HepG2 (cell line): ENCODE measurements at regions not wholly inside any gene's neighbourhood (a gene's known extent, or its start where the extent isn't known, plus 50 kb on each side); places are given as distances from the start of the nearest gene placed in this dataset.

Source experiments
- ATF7-NPFF ChIP-seq: sonication (generic); formaldehyde crosslinking; IDR thresholded peaks from 2 replicates; pipeline ENCODE4 v1.8.1; 2023; ENCODE audit warnings: mild to moderate bottlenecking, low read depth, missing genetic modification reagents, moderate library complexity
- ATRX ChIP-seq: sonication (generic); formaldehyde crosslinking; IDR thresholded peaks from 2 replicates; pipeline ENCODE4 v1.4.0; 2020; ENCODE audit warnings: missing genetic modification reagents, borderline replicate concordance
- ETV6 ChIP-seq: sonication (generic); formaldehyde crosslinking; conservative IDR thresholded peaks from 2 replicates; pipeline ENCODE4 v1.4.0; 2020; ENCODE audit warnings: missing genetic modification reagents
- FOXJ3 ChIP-seq: sonication (generic); formaldehyde crosslinking; IDR thresholded peaks from 2 replicates; pipeline ENCODE4 v1.4.0; 2020; ENCODE audit warnings: missing genetic modification reagents, mild to moderate bottlenecking, borderline replicate concordance
- KDM3A ChIP-seq: IDR thresholded peaks from 2 replicates; pipeline ENCODE4 v1.6.1; 2018; ENCODE audit warnings: low read depth, missing compliant biosample characterization
- PLRG1 ChIP-seq: fragments of 450-650 bp; conservative IDR thresholded peaks from 2 replicates; pipeline ENCODE4 v1.6.1; 2016
- RXRA ChIP-seq: sonication (generic); formaldehyde crosslinking; IDR thresholded peaks from 2 replicates; pipeline ENCODE4 v1.5.1; 2020; ENCODE audit warnings: missing genetic modification reagents
- SP2 ChIP-seq: sonication (generic); formaldehyde crosslinking; IDR thresholded peaks from 2 replicates; pipeline ENCODE4 v1.5.1; 2020; ENCODE audit warnings: mild to moderate bottlenecking, missing genetic modification reagents
- TARDBP ChIP-seq: sonication (generic); formaldehyde crosslinking; IDR thresholded peaks from 2 replicates; pipeline ENCODE4 v1.8.0; 2022; ENCODE audit warnings: mild to moderate bottlenecking, missing genetic modification reagents
- ZEB1 ChIP-seq: IDR thresholded peaks from 2 replicates; pipeline ENCODE4 v1.6.1; 2012; ENCODE audit warnings: mild to moderate bottlenecking, low read depth, inconsistent platforms; ENCODE audit not compliant: insufficient replicate concordance
- ZNF430 ChIP-seq: sonication (generic); formaldehyde crosslinking; IDR thresholded peaks from 2 replicates; pipeline ENCODE4 v1.9.0; 2021; ENCODE audit warnings: mild to moderate bottlenecking, missing genetic modification reagents
- ZNF569 ChIP-seq: sonication (generic); formaldehyde crosslinking; IDR thresholded peaks from 2 replicates; pipeline ENCODE4 v1.5.0; 2020; ENCODE audit warnings: mild to moderate bottlenecking, missing genetic modification reagents, moderate library complexity, borderline replicate concordance
- ZNF775 ChIP-seq: sonication (generic); formaldehyde crosslinking; IDR thresholded peaks from 2 replicates; pipeline ENCODE4 v1.4.0; 2020; ENCODE audit warnings: missing genetic modification reagents, mild to moderate bottlenecking, moderate library complexity, borderline replicate concordance
- ZSCAN12 ChIP-seq: sonication (generic); formaldehyde crosslinking; IDR thresholded peaks from 2 replicates; pipeline ENCODE4 v1.9.0; 2021; ENCODE audit warnings: mild to moderate bottlenecking, missing genetic modification reagents
- TF ChIP-seq, protein P1 (sequence below): conservative IDR thresholded peaks from 2 replicates; pipeline ENCODE4 v1.6.1; 2018; ENCODE audit warnings: missing genetic modification reagents
- TF ChIP-seq, protein P2 (sequence below): sonication (generic); formaldehyde crosslinking; IDR thresholded peaks from 2 replicates; pipeline ENCODE4 v1.8.1; 2022; ENCODE audit warnings: mild to moderate bottlenecking, missing genetic modification reagents
- TF ChIP-seq, protein P3 (sequence below): sonication (generic); formaldehyde crosslinking; IDR thresholded peaks from 2 replicates; pipeline ENCODE4 v1.4.0; 2020; ENCODE audit warnings: missing genetic modification reagents
- TF ChIP-seq, protein P4 (sequence below): sonication (generic); formaldehyde crosslinking; IDR thresholded peaks from 2 replicates; pipeline ENCODE4 v1.4.0; 2020; ENCODE audit warnings: missing genetic modification reagents
- TF ChIP-seq, protein P5 (sequence below): sonication (generic); IDR thresholded peaks from 2 replicates; pipeline ENCODE4 v1.6.1; 2016; ENCODE audit warnings: low read depth, borderline replicate concordance
- TF ChIP-seq, protein P6 (sequence below): sonication (generic); formaldehyde crosslinking; IDR thresholded peaks from 2 replicates; pipeline ENCODE4 v1.4.0; 2020; ENCODE audit warnings: mild to moderate bottlenecking, missing genetic modification reagents
- TF ChIP-seq, protein P7 (sequence below), 2 experiments: fragments of 450-650 bp in 1 of 2; sonication (generic) in 1 of 2; formaldehyde crosslinking; IDR thresholded peaks; 2 replicates each; pipeline versions ENCODE4 v1.5.0 to v1.8.0; 2020 to 2022; ENCODE audit warnings: mild to moderate bottlenecking in 1 of 2, missing genetic modification reagents in 1 of 2
- TF ChIP-seq, protein P8 (sequence below): sonication (generic); formaldehyde crosslinking; IDR thresholded peaks from 2 replicates; pipeline ENCODE4 v1.8.1; 2023; ENCODE audit warnings: mild to moderate bottlenecking, moderate library complexity, missing genetic modification reagents

DNA sequence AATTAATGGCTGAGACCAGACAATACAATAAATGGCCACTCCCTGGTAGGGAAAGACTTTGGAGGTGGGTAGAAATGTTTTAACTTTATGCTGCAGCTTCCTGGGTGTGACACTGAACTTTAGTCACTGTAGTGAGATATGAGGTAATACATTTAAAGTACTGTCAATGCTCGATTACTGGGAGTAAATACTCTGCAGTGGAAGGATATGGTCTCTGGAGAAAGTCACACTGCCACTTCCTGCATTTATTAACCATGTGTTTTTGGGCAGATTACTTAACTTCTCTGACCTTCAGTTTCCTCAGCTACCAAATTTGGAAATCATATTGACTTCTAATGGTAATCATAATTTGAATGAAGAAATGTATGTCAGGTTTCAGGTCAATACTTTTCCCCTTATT is 317.1 kb upstream of the TGFBR2 start (continued):
- TF ChIP-seq, protein P1, sequence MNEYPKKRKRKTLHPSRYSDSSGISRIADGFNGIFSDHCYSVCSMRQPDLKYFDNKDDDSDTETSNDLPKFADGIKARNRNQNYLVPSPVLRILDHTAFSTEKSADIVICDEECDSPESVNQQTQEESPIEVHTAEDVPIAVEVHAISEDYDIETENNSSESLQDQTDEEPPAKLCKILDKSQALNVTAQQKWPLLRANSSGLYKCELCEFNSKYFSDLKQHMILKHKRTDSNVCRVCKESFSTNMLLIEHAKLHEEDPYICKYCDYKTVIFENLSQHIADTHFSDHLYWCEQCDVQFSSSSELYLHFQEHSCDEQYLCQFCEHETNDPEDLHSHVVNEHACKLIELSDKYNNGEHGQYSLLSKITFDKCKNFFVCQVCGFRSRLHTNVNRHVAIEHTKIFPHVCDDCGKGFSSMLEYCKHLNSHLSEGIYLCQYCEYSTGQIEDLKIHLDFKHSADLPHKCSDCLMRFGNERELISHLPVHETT (CRISPR knock-in tag): no peak
- no peak for TF ChIP-seq ZNF569 (CRISPR knock-in tag)
- TF ChIP-seq ETV6: no peak
- TF ChIP-seq ZEB1: no peak
- TF ChIP-seq, protein P2, sequence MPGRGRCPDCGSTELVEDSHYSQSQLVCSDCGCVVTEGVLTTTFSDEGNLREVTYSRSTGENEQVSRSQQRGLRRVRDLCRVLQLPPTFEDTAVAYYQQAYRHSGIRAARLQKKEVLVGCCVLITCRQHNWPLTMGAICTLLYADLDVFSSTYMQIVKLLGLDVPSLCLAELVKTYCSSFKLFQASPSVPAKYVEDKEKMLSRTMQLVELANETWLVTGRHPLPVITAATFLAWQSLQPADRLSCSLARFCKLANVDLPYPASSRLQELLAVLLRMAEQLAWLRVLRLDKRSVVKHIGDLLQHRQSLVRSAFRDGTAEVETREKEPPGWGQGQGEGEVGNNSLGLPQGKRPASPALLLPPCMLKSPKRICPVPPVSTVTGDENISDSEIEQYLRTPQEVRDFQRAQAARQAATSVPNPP (CRISPR knock-in tag): no peak
- TF ChIP-seq ZNF430 (CRISPR knock-in tag): no peak
- TF ChIP-seq, protein P3, sequence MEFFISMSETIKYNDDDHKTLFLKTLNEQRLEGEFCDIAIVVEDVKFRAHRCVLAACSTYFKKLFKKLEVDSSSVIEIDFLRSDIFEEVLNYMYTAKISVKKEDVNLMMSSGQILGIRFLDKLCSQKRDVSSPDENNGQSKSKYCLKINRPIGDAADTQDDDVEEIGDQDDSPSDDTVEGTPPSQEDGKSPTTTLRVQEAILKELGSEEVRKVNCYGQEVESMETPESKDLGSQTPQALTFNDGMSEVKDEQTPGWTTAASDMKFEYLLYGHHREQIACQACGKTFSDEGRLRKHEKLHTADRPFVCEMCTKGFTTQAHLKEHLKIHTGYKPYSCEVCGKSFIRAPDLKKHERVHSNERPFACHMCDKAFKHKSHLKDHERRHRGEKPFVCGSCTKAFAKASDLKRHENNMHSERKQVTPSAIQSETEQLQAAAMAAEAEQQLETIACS (CRISPR knock-in tag): no peak
- TF ChIP-seq, protein P4, sequence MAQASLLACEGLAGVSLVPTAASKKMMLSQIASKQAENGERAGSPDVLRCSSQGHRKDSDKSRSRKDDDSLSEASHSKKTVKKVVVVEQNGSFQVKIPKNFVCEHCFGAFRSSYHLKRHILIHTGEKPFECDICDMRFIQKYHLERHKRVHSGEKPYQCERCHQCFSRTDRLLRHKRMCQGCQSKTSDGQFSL (CRISPR knock-in tag): no peak
- TF ChIP-seq SP2: no peak
- TF ChIP-seq KDM3A: no peak
- TF ChIP-seq ZSCAN12 (CRISPR knock-in tag): no peak
- TF ChIP-seq, protein P5, sequence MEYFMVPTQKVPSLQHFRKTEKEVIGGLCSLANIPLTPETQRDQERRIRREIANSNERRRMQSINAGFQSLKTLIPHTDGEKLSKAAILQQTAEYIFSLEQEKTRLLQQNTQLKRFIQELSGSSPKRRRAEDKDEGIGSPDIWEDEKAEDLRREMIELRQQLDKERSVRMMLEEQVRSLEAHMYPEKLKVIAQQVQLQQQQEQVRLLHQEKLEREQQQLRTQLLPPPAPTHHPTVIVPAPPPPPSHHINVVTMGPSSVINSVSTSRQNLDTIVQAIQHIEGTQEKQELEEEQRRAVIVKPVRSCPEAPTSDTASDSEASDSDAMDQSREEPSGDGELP: peak; percentile 49; the same call in 1 of the 2 replicates
- no peak for TF ChIP-seq RXRA (CRISPR knock-in tag)
- no peak for TF ChIP-seq ATF7-NPFF (CRISPR knock-in tag)
- TF ChIP-seq, protein P6, sequence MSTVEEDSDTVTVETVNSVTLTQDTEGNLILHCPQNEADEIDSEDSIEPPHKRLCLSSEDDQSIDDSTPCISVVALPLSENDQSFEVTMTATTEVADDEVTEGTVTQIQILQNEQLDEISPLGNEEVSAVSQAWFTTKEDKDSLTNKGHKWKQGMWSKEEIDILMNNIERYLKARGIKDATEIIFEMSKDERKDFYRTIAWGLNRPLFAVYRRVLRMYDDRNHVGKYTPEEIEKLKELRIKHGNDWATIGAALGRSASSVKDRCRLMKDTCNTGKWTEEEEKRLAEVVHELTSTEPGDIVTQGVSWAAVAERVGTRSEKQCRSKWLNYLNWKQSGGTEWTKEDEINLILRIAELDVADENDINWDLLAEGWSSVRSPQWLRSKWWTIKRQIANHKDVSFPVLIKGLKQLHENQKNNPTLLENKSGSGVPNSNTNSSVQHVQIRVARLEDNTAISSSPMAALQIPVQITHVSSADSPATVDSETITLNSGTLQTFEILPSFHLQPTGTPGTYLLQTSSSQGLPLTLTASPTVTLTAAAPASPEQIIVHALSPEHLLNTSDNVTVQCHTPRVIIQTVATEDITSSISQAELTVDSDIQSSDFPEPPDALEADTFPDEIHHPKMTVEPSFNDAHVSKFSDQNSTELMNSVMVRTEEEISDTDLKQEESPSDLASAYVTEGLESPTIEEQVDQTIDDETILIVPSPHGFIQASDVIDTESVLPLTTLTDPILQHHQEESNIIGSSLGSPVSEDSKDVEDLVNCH (CRISPR knock-in tag): no peak
- TF ChIP-seq, protein P7, sequence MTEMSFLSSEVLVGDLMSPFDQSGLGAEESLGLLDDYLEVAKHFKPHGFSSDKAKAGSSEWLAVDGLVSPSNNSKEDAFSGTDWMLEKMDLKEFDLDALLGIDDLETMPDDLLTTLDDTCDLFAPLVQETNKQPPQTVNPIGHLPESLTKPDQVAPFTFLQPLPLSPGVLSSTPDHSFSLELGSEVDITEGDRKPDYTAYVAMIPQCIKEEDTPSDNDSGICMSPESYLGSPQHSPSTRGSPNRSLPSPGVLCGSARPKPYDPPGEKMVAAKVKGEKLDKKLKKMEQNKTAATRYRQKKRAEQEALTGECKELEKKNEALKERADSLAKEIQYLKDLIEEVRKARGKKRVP (CRISPR knock-in tag; IDR thresholded peaks at IDR 0.05): peak in 1 of 2 experiments; percentile 70; a peak in 2 of 4 replicates
- TF ChIP-seq FOXJ3 (CRISPR knock-in tag): peak; percentile 64; the same call in 1 of the 2 replicates
- no peak for TF ChIP-seq ATRX
- TF ChIP-seq TARDBP: no peak
- no peak for TF ChIP-seq PLRG1
- no peak for TF ChIP-seq ZNF775 (CRISPR knock-in tag)
- TF ChIP-seq, protein P8, sequence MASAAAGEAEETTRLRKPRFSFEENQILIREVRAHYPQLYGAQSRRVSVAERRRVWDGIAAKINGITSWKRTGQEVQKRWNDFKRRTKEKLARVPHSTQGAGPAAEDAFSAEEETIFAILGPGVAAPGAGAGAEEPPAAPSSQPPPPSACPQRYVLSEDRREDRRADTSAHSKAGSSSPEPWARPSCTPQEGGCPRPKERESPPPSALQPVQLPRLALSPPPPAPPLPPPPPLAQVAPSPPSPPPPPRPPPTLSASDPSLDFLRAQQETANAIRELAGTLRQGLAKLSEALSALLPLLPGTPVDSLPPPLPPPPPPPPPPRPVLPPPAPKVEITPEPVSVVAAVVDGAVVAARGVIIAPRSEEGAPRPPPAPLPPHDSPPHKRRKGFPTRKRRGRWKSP (CRISPR knock-in tag): no peak
